Central memory CD4-positive, alpha-beta T cell (primary cell): ENCODE measurements at regions not wholly inside any gene's neighbourhood (a gene's known extent, or its start where the extent isn't known, plus 50 kb on each side); places are given as distances from the start of the nearest gene placed in this dataset.
"Not testable (repeated sequence)": the region's sequence is repeated elsewhere in the genome, so short reads cannot be mapped to it uniquely, and the experiment has no call there.

Experiments used
- DNase-seq: peaks from one replicate; pipeline ENCODE4 v3.0.0; 2022

DNA sequence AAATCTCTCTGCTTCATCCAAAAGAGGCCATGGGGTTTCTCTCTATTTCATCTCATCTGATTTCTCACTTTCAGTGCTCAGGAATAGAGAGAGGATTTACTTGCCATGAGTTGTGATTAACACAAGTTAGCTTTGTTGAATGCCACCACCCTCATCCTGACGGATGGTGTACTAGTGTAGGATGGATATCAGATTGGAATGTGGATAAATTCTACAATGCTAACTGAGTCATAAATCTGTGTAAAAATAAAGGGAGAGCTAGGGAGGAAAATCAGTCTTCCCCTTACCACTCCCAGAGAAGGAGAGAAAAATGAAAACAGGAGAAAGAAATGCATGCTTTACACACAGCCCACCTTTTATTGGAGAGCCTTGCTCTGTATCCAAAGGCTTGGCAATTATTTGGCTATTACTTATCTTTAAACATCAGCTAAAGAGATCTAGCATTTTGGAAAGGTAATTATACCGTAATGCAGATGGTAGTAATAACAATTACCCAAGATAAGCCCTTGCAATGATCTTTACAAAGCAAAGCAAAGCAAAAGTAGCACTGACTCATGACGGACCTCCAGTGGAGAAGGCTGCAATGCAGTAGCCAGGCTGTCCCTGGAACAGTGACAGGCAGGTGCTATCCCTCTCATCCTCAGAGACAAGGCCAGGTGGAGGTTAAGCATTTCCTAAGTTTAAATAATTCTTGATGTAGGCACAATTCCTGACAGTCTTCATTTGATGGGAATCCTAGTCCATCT lies 306.3 kb upstream of the PPARGC1A start:
- DNase-seq = no peak

- no peak for DNase-seq
Measured at GRCh38 chr4:24192018-24192641, 302.3 kb upstream of the PPARGC1A start.

GRCh38 chr4:24190761-24191695 lies 301.2 kb upstream of the PPARGC1A start:
- no peak for DNase-seq

GRCh38 chr4:24188459-24188858 lies 298.6 kb upstream of the PPARGC1A start:
- DNase-seq = no peak

GRCh38 chr4:24186466-24186865 lies 296.6 kb upstream of the PPARGC1A start:
- no peak for DNase-seq

GRCh38 chr4:24181005-24181404 lies 291.2 kb upstream of the PPARGC1A start:
- no peak for DNase-seq

- no peak for DNase-seq
Measured at GRCh38 chr4:24180586-24180985, 290.7 kb upstream of the PPARGC1A start.

DNA sequence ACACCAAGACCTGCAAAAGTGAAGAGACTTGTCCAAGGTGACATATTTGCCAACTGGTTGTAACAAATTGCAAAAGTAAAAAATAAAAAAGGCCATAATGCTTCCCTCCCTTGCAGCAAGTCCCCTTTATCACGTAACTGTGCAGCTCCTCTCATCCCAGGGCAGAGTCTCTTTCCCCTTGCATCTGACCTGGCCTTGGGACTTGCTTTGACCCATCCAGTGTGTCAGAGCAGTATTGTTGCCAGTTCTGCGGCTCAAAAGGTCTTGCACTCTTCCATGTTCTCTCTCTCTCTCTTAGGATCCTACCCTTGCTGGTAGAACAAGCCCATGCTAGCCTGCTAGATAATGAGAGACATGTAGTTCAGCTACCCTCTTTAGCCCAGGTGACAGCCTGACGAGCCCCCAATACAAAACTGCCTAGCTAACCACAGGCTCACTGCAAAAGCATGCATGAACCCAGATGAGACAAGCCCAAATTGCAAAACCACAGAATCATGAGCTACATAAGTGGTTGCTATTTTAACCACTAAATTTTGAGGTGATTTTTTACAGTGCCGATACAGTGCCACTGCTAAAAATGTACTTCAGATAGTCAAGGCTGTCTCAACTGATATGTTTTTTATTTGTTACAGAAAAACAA lies 289.5 kb upstream of the PPARGC1A start:
- no peak for DNase-seq

DNA sequence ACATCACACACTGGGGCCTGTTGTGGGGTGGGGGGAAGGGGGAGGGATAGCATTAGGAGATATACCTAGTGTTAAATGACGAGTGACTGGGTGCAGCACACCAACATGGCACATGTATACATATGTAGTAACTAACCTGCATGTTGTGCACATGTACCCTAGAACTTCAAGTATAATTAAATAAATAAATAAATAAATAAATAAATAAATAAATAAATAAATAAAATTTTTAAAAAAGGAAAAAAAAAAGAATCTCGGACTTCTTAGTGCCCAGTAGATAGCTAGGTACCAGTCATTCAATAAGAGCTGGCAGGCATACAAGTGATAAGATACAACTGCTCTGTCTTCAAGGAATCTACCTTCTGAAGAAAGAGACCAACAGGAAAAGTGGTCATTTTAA lies 287.6 kb upstream of the PPARGC1A start:
- not testable (repeated sequence) for DNase-seq

- DNase-seq = no peak
Measured at GRCh38 chr4:24175707-24176106, 285.9 kb upstream of the PPARGC1A start.

- DNase-seq = no peak
Measured at GRCh38 chr4:24174602-24175001, 284.8 kb upstream of the PPARGC1A start.

DNA sequence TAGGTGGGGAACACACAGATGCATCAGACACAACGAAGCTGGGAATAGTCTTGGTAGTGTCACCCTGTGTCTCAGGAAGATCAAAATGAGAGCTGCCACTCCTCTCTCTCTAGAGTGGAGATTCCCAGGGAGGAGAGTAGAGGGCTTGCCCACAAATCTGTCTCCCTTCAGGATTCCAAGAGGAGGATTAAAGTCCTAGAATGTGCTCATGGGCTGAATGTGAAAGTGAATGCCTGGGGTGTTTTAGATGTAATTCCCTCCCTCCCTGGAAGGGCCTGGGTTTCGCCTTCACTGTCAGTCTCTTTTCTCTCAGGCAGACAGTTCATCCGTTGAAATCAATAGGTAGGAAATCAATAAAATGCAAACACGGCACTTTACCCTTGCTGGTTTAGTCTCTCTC lies 282.6 kb upstream of the PPARGC1A start:
- DNase-seq = no peak

DNA sequence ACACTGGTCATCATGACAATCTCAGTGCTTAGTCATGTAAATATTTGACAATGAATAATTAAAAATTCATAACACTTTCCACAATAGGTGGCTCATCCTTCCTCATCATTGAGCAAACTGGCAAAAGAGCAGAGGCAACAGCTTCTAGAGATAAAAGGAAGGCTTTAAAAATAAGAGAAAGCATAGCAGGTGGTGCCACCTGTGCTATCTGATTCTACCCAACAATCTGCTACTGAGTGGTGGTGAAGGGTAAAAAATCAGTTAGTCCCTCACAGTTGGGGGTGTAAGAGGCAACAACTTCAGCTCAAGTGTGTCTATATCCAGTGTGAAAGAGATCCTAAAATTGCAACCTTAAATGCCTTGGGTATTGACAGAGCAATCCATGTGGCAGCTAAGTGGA lies 280.1 kb upstream of the PPARGC1A start:
- DNase-seq = no peak

DNA sequence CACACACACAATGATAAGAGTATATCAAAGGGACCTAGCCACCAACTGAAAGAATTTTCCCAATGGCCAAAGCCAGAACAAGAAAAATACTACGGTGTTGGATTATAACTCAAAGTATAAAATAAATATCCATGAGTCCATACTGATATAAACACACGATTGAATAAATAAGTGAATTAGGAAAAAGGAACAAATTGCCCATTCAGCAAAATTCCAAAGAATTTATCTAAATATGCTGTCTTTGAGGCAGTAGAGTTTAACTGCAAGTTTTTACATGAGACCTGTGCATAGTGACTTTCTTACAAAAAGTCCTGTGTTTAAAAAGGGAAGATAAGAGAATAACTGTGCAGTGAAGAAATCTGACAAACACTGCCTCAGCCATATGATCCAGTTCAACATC lies 278.8 kb upstream of the PPARGC1A start:
- no peak for DNase-seq

GRCh38 chr4:24166501-24166900 lies 276.7 kb upstream of the PPARGC1A start:
- no peak for DNase-seq

GRCh38 chr4:24164797-24165196 lies 274.9 kb upstream of the PPARGC1A start:
- no peak for DNase-seq

- no peak for DNase-seq
Measured at GRCh38 chr4:24164054-24164693, 274.3 kb upstream of the PPARGC1A start.

DNA sequence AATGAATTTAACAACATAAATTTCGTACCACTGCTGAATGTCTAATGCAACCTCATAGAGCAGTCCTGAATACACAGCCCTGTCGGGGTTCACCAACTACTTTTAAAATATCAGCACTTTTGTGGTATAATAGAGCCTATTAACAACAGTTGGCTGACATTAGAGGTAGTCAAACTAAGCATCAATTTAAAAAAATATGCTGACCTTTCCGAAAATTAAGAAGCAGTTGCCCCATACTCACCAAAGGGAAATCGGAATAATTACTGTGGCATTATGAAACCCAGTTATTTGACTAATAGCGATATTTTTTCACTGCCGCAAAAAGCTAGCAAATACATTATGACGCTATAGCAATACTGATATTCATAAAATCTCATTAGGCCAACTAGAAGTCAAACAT lies 273.5 kb upstream of the PPARGC1A start:
- no peak for DNase-seq

DNA sequence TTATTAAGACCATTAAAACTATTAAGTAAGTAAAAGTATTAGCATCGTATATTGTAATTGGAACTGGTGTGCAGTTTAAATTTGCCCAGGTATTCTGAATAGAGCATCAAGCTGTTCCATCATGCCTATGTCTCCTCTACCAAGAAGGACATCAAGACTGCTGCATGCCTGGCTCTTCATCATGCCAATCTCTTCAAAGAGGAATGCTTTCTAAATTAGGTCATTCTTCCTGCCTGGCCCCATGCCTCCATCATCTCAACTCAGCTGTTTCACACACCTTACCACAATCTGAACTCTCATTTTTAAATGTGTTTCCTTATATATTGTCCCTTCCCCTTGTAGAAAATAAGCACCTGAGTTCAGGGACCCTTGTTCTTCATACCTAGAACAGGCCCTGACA lies 270.5 kb upstream of the PPARGC1A start:
- DNase-seq = no peak

- no peak for DNase-seq
Measured at GRCh38 chr4:24158031-24158430, 268.2 kb upstream of the PPARGC1A start.

DNA sequence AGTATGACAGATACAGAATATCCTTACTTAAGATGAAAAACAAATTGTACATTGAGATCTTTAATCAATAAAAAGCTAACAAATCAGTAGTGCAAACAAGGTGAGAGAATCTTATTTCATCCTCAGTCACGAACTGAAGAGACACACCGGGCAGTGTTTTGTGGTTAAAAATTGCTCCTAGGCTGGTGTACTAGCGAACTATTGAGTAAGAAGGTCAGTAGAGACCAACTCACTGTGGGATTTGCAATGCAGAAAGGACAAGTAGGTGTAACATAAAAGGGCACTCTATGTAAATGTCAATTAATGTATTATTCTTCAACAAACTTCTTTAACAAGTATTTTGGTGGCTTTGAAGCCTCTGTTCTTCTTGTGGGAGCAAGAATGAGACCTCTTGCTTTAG lies 260.2 kb upstream of the PPARGC1A start:
- no peak for DNase-seq

DNA sequence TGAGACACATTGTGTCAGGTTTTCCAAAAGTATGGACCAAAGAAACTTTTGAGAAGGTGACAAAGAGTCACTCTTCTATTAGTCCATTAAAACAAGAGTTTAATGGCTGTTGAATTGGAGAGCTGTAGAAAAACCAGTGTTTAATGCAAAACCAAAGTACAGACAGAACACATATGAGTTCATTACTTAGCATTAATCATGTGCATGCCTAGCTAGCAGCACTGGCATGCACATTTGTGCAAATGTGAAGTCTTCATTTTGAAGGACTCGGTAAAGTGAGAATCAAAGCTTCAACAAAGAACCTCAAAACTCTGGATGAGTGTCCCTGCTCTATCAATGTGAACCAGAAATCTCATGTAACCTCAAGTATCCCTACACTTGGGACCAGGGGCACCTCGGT lies 256.3 kb upstream of the PPARGC1A start:
- DNase-seq = no peak

- DNase-seq = no peak
Measured at GRCh38 chr4:24145591-24145990, 255.7 kb upstream of the PPARGC1A start.
